ENCODE measurements at regions not wholly inside any gene's neighbourhood (a gene's known extent, or its start where the extent isn't known, plus 50 kb on each side); places are given as distances from the start of the nearest gene placed in this dataset.

- Histone ChIP-seq H3K79me2 (ENCODE audit: control insufficient read depth, low read length) (no peaks in the 10 kb centered on the region), H3K4me1 (ENCODE audit: control insufficient read depth, low read length) (no peaks in the 10 kb centered on the region), H3K4me3 (ENCODE audit: low read length) (no peak overlapping the region), H3K27ac (ENCODE audit: low read depth, low read length) (no peak overlapping the region), H3F3A (ENCODE audit: control insufficient read depth, insufficient read depth) (no peaks in the 10 kb centered on the region), H3K36me3 (ENCODE audit: control insufficient read depth, low read length) (no peaks in the 10 kb centered on the region), H4K20me1 (ENCODE audit: control insufficient read depth, insufficient read depth, low read depth, low read length) (no peaks in the 10 kb centered on the region), H3K27me3 (ENCODE audit: control insufficient read depth, low read length) (no peaks in the 10 kb centered on the region), H3K4me2 (ENCODE audit: low read length) (no peak overlapping the region), H3K9me2 (replicated peaks; ENCODE audit: control insufficient read depth, low read length) (no peaks in the 10 kb centered on the region), H3K9me3 (ENCODE audit: control insufficient read depth, insufficient read depth, low read length) (no peaks in the 10 kb centered on the region)
- TF ChIP-seq, protein P1, sequence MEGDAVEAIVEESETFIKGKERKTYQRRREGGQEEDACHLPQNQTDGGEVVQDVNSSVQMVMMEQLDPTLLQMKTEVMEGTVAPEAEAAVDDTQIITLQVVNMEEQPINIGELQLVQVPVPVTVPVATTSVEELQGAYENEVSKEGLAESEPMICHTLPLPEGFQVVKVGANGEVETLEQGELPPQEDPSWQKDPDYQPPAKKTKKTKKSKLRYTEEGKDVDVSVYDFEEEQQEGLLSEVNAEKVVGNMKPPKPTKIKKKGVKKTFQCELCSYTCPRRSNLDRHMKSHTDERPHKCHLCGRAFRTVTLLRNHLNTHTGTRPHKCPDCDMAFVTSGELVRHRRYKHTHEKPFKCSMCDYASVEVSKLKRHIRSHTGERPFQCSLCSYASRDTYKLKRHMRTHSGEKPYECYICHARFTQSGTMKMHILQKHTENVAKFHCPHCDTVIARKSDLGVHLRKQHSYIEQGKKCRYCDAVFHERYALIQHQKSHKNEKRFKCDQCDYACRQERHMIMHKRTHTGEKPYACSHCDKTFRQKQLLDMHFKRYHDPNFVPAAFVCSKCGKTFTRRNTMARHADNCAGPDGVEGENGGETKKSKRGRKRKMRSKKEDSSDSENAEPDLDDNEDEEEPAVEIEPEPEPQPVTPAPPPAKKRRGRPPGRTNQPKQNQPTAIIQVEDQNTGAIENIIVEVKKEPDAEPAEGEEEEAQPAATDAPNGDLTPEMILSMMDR (IDR thresholded peaks at IDR 0.05; ENCODE audit: low read depth, low read length, poor library complexity, severe bottlenecking), result no peak
- no peak for TF ChIP-seq EZH2phosphoT487 (IDR thresholded peaks at IDR 0.05; ENCODE audit: borderline replicate concordance, low read length)
Measured at GRCh38 chr11:80293293-80293692, 852.5 kb upstream of the TENM4 start.

DNA sequence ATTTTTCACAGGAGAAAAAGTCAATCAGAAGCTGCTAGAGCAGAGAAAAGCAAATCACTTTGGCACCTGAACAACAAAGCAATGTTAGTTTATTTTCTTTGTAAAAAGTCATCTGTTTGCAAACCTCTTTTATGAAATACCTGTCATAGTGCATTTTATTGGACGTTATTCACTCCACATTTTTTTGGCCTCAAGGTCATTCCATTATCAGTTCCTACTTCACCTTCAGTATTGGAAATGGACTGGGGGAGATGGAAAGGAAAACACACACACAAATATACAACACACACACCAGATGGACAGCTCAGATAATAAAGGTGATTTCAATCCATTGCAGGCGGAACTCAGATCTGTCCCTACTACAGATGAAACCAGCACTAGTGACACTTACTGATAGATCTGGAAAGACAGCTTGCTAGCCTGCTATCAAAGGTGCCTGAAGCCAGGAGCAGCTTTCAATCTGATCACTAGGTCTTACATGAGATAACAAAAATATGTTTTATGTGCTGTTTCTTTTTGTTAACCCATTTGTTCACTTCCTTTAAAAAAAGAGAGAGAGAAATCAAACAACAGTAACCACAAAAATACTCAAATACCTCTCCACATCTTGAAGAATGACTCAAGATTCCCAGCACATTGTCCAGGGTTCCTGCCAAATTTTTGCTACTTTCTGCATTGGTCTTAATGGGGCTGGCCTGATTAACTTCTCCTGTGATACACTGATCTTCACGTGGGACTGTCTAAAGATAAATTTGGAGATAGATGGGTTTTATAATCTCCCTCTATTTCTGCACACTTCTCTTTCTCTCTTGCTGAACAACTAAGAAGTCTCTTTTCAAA, 844.3 kb upstream of the TENM4 start:
- Histone ChIP-seq H3K27me3 (ENCODE audit: control insufficient read depth, low read length) (no peaks in the 10 kb centered on the region), H3F3A (ENCODE audit: control insufficient read depth, insufficient read depth) (no peaks in the 10 kb centered on the region), H3K27ac (ENCODE audit: low read depth, low read length) (no peak overlapping the region), H3K4me1 (ENCODE audit: control insufficient read depth, low read length) (no peaks in the 10 kb centered on the region), H3K4me3 (ENCODE audit: low read length) (no peak overlapping the region), H3K4me2 (ENCODE audit: low read length) (no peak overlapping the region), H4K20me1 (ENCODE audit: control insufficient read depth, insufficient read depth, low read depth, low read length) (no peaks in the 10 kb centered on the region), H3K79me2 (ENCODE audit: control insufficient read depth, low read length) (no peaks in the 10 kb centered on the region), H3K36me3 (ENCODE audit: control insufficient read depth, low read length) (no peaks in the 10 kb centered on the region), H3K9me2 (replicated peaks; ENCODE audit: control insufficient read depth, low read length) (no peaks in the 10 kb centered on the region), H3K9me3 (ENCODE audit: control insufficient read depth, insufficient read depth, low read length) (no peaks in the 10 kb centered on the region)
- no peak for TF ChIP-seq EZH2phosphoT487 (IDR thresholded peaks at IDR 0.05; ENCODE audit: borderline replicate concordance, low read length)
- TF ChIP-seq, protein P1 (IDR thresholded peaks at IDR 0.05; ENCODE audit: low read depth, low read length, poor library complexity, severe bottlenecking), result no peak

DNA sequence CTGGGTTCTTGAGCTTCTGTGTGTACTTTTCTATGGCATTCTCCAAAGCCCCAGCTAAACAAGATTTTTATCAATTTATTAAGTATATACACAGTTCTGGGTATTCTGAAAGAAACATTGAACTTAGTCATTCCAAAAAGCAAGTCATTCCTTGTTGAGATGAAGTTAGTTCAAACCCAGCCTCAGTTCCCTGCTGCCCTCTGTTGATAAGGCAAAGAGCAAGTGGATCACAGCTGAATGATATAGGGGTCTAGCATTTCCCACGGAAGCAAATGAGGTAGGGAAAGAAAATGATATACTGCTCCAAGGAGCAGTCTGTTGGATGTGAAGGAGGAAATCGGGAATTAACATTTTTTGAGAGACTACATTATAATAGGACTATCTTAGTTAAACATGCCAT, 841.8 kb upstream of the TENM4 start:
- no peak overlapping the region for H3K4me2 ChIP-seq (ENCODE audit: low read length)
- no peak overlapping the region for H3K27ac ChIP-seq (ENCODE audit: low read depth, low read length)
- no peaks in the 10 kb centered on the region for H4K20me1 ChIP-seq (ENCODE audit: control insufficient read depth, insufficient read depth, low read depth, low read length)

More for the DNA sequence above, 841.8 kb upstream of the TENM4 start:
- Histone ChIP-seq H3K79me2 (ENCODE audit: control insufficient read depth, low read length) (no peaks in the 10 kb centered on the region), H3K4me3 (ENCODE audit: low read length) (no peak overlapping the region), H3K4me1 (ENCODE audit: control insufficient read depth, low read length) (no peaks in the 10 kb centered on the region), H3K9me2 (replicated peaks; ENCODE audit: control insufficient read depth, low read length) (no peaks in the 10 kb centered on the region), H3K9me3 (ENCODE audit: control insufficient read depth, insufficient read depth, low read length) (no peaks in the 10 kb centered on the region), H3F3A (ENCODE audit: control insufficient read depth, insufficient read depth) (no peaks in the 10 kb centered on the region), H3K36me3 (ENCODE audit: control insufficient read depth, low read length) (no peaks in the 10 kb centered on the region), H3K27me3 (ENCODE audit: control insufficient read depth, low read length) (no peaks in the 10 kb centered on the region)
- no peak for TF ChIP-seq EZH2phosphoT487 (IDR thresholded peaks at IDR 0.05; ENCODE audit: borderline replicate concordance, low read length)
- TF ChIP-seq, protein P1 (IDR thresholded peaks at IDR 0.05; ENCODE audit: low read depth, low read length, poor library complexity, severe bottlenecking), result no peak
